22Rv1 (cell line): ENCODE measurements at regions not wholly inside any gene's neighbourhood (a gene's known extent, or its start where the extent isn't known, plus 50 kb on each side); places are given as distances from the start of the nearest gene placed in this dataset.

Source experiments
- H3K27ac ChIP-seq: fragments of 450-650 bp; 2 replicates; pipeline ENCODE4 v1.5.1; 2017
- ZFX ChIP-seq: fragments of 450-650 bp; IDR thresholded peaks from 2 replicates; pipeline ENCODE4 v1.6.1; 2017; ENCODE audit warnings: antibody characterized with exemption, borderline replicate concordance
- TF ChIP-seq, protein P1 (sequence below): fragments of 450-650 bp; IDR thresholded peaks from 2 replicates; pipeline ENCODE4 v1.5.1; 2017; ENCODE audit warnings: mild to moderate bottlenecking

DNA sequence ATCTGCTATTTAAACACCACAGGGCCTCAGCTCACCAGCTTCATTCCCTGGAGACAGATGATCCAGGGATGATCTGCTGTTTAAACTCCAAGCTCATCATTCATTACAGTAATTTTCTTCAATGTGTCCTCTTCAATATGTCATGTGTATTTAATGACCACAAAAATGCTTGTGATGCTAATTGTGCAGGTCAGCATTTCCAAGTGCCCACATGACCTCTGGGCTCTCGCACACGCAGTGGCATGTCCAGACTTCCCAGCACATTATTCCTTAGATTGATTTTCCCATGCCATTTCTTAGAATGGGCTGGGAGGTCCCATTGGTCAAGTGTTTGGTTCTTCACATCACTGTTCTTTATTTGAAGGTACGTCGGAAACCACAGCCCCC is 434.4 kb downstream of the HAO1 start:
- H3K27ac ChIP-seq, result no peak overlapping the region
- TF ChIP-seq, protein P1, sequence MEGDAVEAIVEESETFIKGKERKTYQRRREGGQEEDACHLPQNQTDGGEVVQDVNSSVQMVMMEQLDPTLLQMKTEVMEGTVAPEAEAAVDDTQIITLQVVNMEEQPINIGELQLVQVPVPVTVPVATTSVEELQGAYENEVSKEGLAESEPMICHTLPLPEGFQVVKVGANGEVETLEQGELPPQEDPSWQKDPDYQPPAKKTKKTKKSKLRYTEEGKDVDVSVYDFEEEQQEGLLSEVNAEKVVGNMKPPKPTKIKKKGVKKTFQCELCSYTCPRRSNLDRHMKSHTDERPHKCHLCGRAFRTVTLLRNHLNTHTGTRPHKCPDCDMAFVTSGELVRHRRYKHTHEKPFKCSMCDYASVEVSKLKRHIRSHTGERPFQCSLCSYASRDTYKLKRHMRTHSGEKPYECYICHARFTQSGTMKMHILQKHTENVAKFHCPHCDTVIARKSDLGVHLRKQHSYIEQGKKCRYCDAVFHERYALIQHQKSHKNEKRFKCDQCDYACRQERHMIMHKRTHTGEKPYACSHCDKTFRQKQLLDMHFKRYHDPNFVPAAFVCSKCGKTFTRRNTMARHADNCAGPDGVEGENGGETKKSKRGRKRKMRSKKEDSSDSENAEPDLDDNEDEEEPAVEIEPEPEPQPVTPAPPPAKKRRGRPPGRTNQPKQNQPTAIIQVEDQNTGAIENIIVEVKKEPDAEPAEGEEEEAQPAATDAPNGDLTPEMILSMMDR, result no peak
- no peak for TF ChIP-seq ZFX

DNA sequence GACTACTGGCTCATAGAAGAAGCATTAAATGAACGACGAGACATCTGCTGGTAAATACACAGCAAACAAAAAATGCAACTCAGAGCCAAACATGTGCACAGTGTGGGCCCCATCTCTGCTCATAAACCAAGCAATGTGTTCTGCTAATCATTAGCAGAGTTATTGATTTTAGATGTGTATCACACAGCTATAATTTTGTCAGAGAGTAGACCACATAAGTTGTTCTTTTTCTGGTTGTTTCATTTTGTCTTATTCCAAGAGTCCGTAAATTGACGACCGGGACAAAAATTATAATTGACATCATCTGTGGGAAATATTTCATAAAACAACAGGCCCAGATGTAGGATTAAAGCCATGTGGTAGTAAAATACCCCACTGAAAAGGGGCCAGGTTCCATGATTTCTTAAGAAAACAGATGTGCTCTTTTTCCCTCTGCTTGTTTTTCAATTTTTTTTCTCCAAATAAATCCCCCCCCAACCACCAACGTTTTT is 423.6 kb downstream of the HAO1 start:
- no peak overlapping the region for H3K27ac ChIP-seq
- no peak for TF ChIP-seq ZFX
- TF ChIP-seq, protein P1, result no peak

DNA sequence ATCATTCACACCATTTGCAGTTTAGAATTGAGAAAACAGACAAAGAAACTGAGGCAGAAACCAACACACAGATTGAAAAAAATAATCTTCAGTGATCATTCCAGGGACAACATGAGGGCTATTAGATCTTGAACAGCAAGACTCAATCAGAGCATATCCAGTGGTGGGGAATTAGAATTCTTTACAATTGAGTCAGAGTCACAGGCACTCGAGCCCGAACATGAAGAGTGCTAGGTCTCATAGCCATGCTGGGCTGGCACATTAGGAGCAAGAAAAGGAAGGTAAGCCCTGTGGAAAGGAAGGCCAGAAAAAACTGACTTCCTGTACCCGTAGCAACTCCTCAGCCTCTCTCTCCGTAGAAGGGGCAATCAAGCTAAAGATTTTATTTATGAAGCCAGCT is 419.9 kb downstream of the HAO1 start:
- TF ChIP-seq, protein P1, result no peak
- no peak for TF ChIP-seq ZFX
- no peak overlapping the region for H3K27ac ChIP-seq

DNA sequence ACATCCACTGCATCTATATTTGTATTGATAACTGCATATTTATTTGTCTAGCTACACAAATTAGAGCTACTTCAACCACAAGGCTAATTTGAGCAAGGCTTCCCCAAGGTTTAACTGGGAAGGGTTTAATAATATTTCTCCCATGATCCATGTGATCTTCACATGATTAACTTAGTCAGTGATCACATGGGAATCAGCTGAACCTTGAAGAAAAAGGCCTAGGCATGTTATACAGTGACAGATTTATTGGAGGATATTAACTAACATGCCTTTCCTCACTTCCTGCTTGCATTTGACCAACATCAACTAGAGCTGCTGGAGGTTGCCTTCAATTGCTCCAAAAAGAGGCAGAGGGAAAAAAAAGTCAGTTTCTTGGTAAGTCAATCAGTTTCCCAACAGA is 417.0 kb downstream of the HAO1 start:
- no peak overlapping the region for H3K27ac ChIP-seq
- no peak for TF ChIP-seq ZFX

DNA sequence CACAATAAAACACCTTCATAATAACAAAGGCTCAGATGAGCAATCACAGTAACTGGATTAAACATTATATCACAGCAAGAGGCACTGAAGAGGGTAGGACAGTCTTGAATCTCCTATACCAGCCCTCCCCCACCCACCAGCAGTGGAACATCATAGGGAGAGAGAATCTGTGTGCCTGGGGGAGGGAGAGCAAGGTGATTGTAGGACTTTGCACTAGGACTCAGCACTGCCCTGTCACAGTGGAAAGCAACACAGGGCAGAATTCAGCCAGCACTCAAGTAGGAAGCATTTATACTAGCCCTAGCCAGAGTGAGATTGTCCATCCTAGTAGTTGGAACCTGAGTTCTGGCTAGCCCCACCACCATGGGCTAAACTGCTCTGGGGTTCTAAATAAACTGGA is 400.2 kb downstream of the HAO1 start:
- no peak overlapping the region for H3K27ac ChIP-seq
- no peak for TF ChIP-seq ZFX

GRCh38 chr20:7540923-7541322 is 399.3 kb downstream of the HAO1 start:
- TF ChIP-seq, protein P1, result no peak
- no peak for TF ChIP-seq ZFX
- no peak overlapping the region for H3K27ac ChIP-seq

DNA sequence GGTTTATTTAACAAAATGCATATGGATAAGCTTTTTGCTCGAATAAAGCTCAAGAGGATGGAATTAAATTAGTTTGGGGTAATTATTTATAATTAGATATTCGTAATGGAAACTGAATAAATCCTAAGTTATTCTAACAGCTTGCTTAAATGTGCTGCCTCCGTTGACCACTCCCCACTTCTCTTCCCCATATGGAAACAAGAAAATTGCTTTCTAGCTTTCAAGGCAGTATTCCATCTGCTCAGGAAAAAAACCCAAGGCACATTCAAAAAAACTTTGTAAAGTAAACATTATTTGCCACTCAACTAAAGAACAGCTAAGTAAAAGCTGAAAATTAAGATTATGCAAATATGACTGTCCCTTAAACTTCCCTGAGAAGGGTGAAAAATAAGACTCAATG is 369.2 kb downstream of the HAO1 start:
- no peak overlapping the region for H3K27ac ChIP-seq
- TF ChIP-seq ZFX, result no peak
- TF ChIP-seq, protein P1, result no peak

DNA sequence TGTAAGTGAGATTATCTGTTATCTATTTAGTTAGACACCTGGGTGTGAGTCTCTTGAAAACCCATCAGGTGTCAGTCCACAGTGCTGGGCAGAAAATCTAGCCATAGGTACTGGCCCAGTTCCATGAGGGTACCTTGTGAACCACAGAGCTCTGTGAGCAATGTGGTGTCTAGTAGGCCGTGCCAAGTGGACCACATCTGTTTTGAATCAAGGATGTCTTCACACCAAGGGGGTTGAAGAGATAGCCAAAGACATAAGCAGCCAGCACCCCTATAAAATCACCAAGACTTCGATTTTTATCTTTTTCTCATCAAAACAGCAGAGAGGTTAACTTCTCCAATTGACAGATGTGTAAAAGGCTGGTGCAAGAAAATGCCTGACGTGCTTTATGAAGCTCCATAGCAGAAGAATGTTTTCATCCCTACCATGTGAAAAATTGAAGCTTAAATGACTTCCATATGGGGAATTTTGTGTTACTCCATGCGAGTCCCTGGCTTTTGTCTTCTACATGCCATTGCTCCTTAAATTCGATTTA is 368.7 kb downstream of the HAO1 start:
- TF ChIP-seq ZFX, result no peak
- TF ChIP-seq, protein P1, result no peak
- no peak overlapping the region for H3K27ac ChIP-seq
